GM12892 (cell line): ENCODE measurements at regions not wholly inside any gene's neighbourhood (a gene's known extent, or its start where the extent isn't known, plus 50 kb on each side); places are given as distances from the start of the nearest gene placed in this dataset.

ENCODE experiments used
- POLR2A ChIP-seq: IDR thresholded peaks from 2 replicates; pipeline ENCODE4 v1.6.1; 2011; ENCODE audit warnings: low read depth, low read length, control low read depth
- TAF1 ChIP-seq: IDR thresholded peaks from 2 replicates; pipeline ENCODE4 v1.6.1; 2011; ENCODE audit warnings: low read depth, mild to moderate bottlenecking, control low read depth, low read length, borderline replicate concordance

- TF ChIP-seq POLR2A (no peak), TAF1 (no peak)
Observed at GRCh38 chrX:20585782-20586181, 319.1 kb upstream of the RPS6KA3 start.
